Left lung (tissue), 4 donors: ENCODE measurements at regions not wholly inside any gene's neighbourhood (a gene's known extent, or its start where the extent isn't known, plus 50 kb on each side); places are given as distances from the start of the nearest gene placed in this dataset.

Experiments used
- ATAC-seq: fragments of 200-7000 bp; cut with Tn5 transposase; one replicate; pipeline ENCODE4 v1.9.1; 2020; ENCODE audit warnings: moderate library complexity
- DNase-seq, 4 donors: peaks; one replicate each; pipeline ENCODE4 v3.0.0-alpha.2; 2013 to 2020
- H3K27ac ChIP-seq, 2 donors: fragments of 200-600 bp; sonication (generic) in 1 of 2; one replicate each; pipeline versions ENCODE4 v1.5.0 to v1.8.0; 2020 to 2021
- H3K27me3 ChIP-seq, 2 donors: fragments of 200-600 bp; sonication (generic) in 1 of 2; one replicate each; pipeline versions ENCODE4 v1.5.0 to v1.8.0; 2020 to 2021
- H3K36me3 ChIP-seq, 2 donors: fragments of 200-600 bp; sonication (generic) in 1 of 2; one replicate each; pipeline versions ENCODE4 v1.5.0 to v1.8.0; 2020 to 2021
- H3K4me1 ChIP-seq, 2 donors: fragments of 200-600 bp; one replicate each; pipeline ENCODE4 v1.8.0; 2021
- H3K4me3 ChIP-seq, 2 donors: fragments of 200-600 bp; sonication (generic) in 1 of 2; one replicate each; pipeline versions ENCODE4 v1.5.0 to v1.8.0; 2020 to 2021; ENCODE audit warnings: mild to moderate bottlenecking in 1 of 2
- H3K9me3 ChIP-seq, 2 donors: fragments of 200-600 bp; sonication (generic) in 1 of 2; one replicate each; pipeline versions ENCODE4 v1.5.0 to v1.8.0; 2020 to 2021
- CTCF ChIP-seq, 2 donors: fragments of 200-600 bp; sonication (generic) in 1 of 2; IDR thresholded peaks; one replicate each; pipeline versions ENCODE4 v1.5.0 to v1.8.0; 2021; ENCODE audit warnings: antibody characterized with exemption in 2 of 2
- intact Hi-C, 2 donors: fragments of 100-400 bp; cut with DNase I; formaldehyde crosslinking; loops; one replicate each; pipeline versions ENCODE4 v1.11.2 to v1.14.2; 2022
- donor health status: DM: no; HTN: yes; CAD: no.
- donor health status: DM: no; HTN: no; CAD: no.

- TF ChIP-seq CTCF (IDR thresholded peaks at IDR 0.05), result no peak
- Histone ChIP-seq H3K27me3 (no peaks in the 10 kb centered on the region), H3K4me3 (no peak overlapping the region), H3K36me3 (no peaks in the 10 kb centered on the region), H3K4me1 (no peaks in the 10 kb centered on the region), H3K9me3 (no peaks in the 10 kb centered on the region), H3K27ac (no peak overlapping the region)
- peak; percentile 77 for ATAC-seq
- intact Hi-C loops, result no loop called here
- DNase-seq, result no peak
Measured at GRCh38 chr4:14894392-14895292, 107.6 kb upstream of the CPEB2 start.

GRCh38 chr4:14896656-14897175 lies 105.6 kb upstream of the CPEB2 start:
- H3K36me3 ChIP-seq, result no peaks in the 10 kb centered on the region
- DNase-seq (no peak), ATAC-seq (no peak)
- H3K27me3 ChIP-seq, result no peaks in the 10 kb centered on the region
- no peaks in the 10 kb centered on the region for H3K4me1 ChIP-seq
- TF ChIP-seq CTCF (IDR thresholded peaks at IDR 0.05), result no peak
- H3K4me3 ChIP-seq, result no peak overlapping the region
- intact Hi-C loops, result no loop called here
- H3K9me3 ChIP-seq, result no peaks in the 10 kb centered on the region
- H3K27ac ChIP-seq, result peak overlapping the region in 1 of 2 donors; percentile 60

- no peak for TF ChIP-seq CTCF (IDR thresholded peaks at IDR 0.05)
- ATAC-seq (peak; percentile 91), DNase-seq (peak in 1 of 4 donors; percentile 60)
Measured at GRCh38 chr4:14897217-14897616, 105.1 kb upstream of the CPEB2 start.

GRCh38 chr4:14898989-14899388 lies 103.3 kb upstream of the CPEB2 start:
- ATAC-seq, result no peak
- H3K9me3 ChIP-seq, result no peaks in the 10 kb centered on the region
- no peaks in the 10 kb centered on the region for H3K36me3 ChIP-seq
- intact Hi-C loops, result no loop called here
- TF ChIP-seq CTCF (IDR thresholded peaks at IDR 0.05), result no peak
- no peaks in the 10 kb centered on the region for H3K4me1 ChIP-seq
- no peak overlapping the region for H3K4me3 ChIP-seq
- H3K27me3 ChIP-seq, result no peaks in the 10 kb centered on the region
- H3K27ac ChIP-seq, result no peak overlapping the region
- no peak for DNase-seq

More at GRCh38 chr4:14897217-14897616, 105.1 kb upstream of the CPEB2 start:
- peak overlapping the region in 1 of 2 donors; percentile 60 for H3K27ac ChIP-seq
- H3K36me3 ChIP-seq, result no peaks in the 10 kb centered on the region
- H3K27me3 ChIP-seq, result no peaks in the 10 kb centered on the region
- no peaks in the 10 kb centered on the region for H3K9me3 ChIP-seq
- H3K4me3 ChIP-seq, result no peak overlapping the region
- intact Hi-C loops, result no loop called here
- no peaks in the 10 kb centered on the region for H3K4me1 ChIP-seq

GRCh38 chr4:14902342-14902741 lies 99.9 kb upstream of the CPEB2 start:
- no peak for TF ChIP-seq CTCF (IDR thresholded peaks at IDR 0.05)
- H3K27me3 ChIP-seq, result no peaks in the 10 kb centered on the region
- DNase-seq (no peak), ATAC-seq (no peak)
- H3K27ac ChIP-seq, result no peak overlapping the region
- intact Hi-C loops, result no loop called here
- no peaks in the 10 kb centered on the region for H3K9me3 ChIP-seq
- no peaks in the 10 kb centered on the region for H3K4me1 ChIP-seq
- H3K4me3 ChIP-seq, result no peak overlapping the region
- H3K36me3 ChIP-seq, result no peaks in the 10 kb centered on the region
